Spleen (tissue), 7 donors: ENCODE measurements at regions not wholly inside any gene's neighbourhood (a gene's known extent, or its start where the extent isn't known, plus 50 kb on each side); places are given as distances from the start of the nearest gene placed in this dataset.
"Not testable (repeated sequence)": the region's sequence is repeated elsewhere in the genome, so short reads cannot be mapped to it uniquely, and the experiment has no call there.

ENCODE experiments used
- POLR2A ChIP-seq, 3 donors: fragments of 450-650 bp; IDR thresholded peaks; one replicate each; pipeline ENCODE4 v1.5.1; 2017; ENCODE audit warnings: antibody characterized with exemption in 3 of 3, mild to moderate bottlenecking in 1 of 3
- TF ChIP-seq, protein P1 (sequence below), 11 experiments: fragments of 200-600 bp in 7 of 11; fragments of 450-650 bp in 4 of 11; sonication (generic) in 4 of 11; IDR thresholded peaks in 8 of 11; conservative IDR thresholded peaks in 3 of 11; 1 replicate in 7 of 11; 2 replicates in 4 of 11; pipeline versions ENCODE4 v1.4.0 to v1.8.0; 2016 to 2021; ENCODE audit warnings: antibody characterized with exemption in 11 of 11, inconsistent platforms in 4 of 11, mild to moderate bottlenecking in 1 of 11
- donor health status: DM: no; HTN: no; CAD: no; lungs with moderate emphysema.
- donor health status: DM: no; HTN: no; CAD: no.
- donor health status: DM: no; HTN: no; CAD: no.

GRCh38 chr11:67880594-67881196 lies 123.2 kb downstream of the UNC93B1 start:
- TF ChIP-seq POLR2A (IDR thresholded peaks at IDR 0.05): not testable (repeated sequence)
- TF ChIP-seq, protein P1, sequence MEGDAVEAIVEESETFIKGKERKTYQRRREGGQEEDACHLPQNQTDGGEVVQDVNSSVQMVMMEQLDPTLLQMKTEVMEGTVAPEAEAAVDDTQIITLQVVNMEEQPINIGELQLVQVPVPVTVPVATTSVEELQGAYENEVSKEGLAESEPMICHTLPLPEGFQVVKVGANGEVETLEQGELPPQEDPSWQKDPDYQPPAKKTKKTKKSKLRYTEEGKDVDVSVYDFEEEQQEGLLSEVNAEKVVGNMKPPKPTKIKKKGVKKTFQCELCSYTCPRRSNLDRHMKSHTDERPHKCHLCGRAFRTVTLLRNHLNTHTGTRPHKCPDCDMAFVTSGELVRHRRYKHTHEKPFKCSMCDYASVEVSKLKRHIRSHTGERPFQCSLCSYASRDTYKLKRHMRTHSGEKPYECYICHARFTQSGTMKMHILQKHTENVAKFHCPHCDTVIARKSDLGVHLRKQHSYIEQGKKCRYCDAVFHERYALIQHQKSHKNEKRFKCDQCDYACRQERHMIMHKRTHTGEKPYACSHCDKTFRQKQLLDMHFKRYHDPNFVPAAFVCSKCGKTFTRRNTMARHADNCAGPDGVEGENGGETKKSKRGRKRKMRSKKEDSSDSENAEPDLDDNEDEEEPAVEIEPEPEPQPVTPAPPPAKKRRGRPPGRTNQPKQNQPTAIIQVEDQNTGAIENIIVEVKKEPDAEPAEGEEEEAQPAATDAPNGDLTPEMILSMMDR (IDR thresholded peaks at IDR 0.05 in 8 of 11, conservative IDR thresholded peaks at IDR 0.05 in 3 of 11): not testable (repeated sequence)
